Nephron (organoid): ENCODE measurements at regions not wholly inside any gene's neighbourhood (a gene's known extent, or its start where the extent isn't known, plus 50 kb on each side); places are given as distances from the start of the nearest gene placed in this dataset.
A peak's percentile ranks its signal among the peaks of the same experiment; 100 is the strongest.

Experiments used
- H3K27ac Mint-ChIP-seq, 3 experiments: 2 replicates each; pipeline ENCODE4 v1.8.0; 2020; ENCODE audit warnings: mixed read lengths in 3 of 3, mild to moderate bottlenecking in 2 of 3, moderate library complexity in 1 of 3
- H3K27me3 Mint-ChIP-seq: 2 replicates; pipeline ENCODE4 v1.8.0; 2021; ENCODE audit warnings: low read depth, mild to moderate bottlenecking, moderate library complexity, mixed read lengths
- H3K36me3 Mint-ChIP-seq: 2 replicates; pipeline ENCODE4 v1.8.0; 2020; ENCODE audit warnings: low read depth, mixed read lengths
- H3K4me1 Mint-ChIP-seq: 2 replicates; pipeline ENCODE4 v1.8.0; 2020; ENCODE audit warnings: mixed read lengths
- H3K4me3 Mint-ChIP-seq, 3 experiments: 2 replicates each; pipeline ENCODE4 v1.8.0; 2020; ENCODE audit warnings: mild to moderate bottlenecking in 3 of 3, mixed read lengths in 3 of 3, moderate library complexity in 2 of 3
- H3K9me3 Mint-ChIP-seq: 2 replicates; pipeline ENCODE4 v1.8.0; 2020; ENCODE audit warnings: mixed read lengths
- TF ChIP-seq, protein P1 (sequence below), 3 experiments: fragments of 200-600 bp; sonication (generic); IDR thresholded peaks; one replicate each; pipeline ENCODE4 v1.5.0; 2021; ENCODE audit warnings: antibody characterized with exemption in 3 of 3; ENCODE audit not compliant: unreplicated experiment in 3 of 3

DNA sequence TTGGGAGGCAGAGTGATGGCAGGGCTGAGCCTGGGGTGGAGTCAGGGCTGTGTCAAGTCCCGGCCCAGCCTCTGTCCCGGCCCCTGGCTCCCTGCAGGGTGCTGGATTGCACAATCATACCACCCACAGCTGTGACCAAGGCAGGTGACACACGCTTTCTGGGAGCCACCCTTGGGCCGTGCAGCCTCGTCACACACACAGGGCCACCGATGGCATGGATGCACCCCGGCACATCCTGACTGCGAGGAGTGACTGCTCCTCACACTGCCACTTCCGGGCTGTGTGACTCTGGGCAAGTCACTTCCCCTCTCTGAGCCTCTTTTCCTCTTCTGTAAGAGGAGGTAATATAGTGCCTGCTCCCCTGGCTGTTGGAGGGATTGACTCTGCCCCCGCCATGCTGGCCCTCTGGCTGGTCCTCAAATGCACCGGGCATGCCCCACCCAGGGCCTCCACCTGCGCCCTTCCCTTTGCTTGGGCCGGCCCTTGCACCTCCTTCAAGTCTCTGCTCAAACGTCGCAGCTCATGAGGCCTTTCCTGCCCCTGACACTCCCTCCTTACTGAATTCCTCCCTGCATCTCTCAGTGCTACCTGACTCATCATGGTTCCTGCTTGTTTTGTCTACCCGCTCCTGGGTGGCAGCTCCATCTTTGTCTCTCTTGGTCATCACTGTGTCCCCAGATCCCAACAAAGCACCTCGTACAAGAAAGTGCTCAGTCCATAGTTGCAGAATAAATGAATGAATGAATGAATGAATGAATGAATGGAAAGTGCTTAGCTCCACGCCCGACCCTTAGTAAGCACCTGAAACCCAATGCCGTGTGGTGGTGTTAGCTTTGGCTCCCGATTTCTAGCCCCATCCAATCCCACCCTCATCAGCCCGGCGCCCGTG, 93.5 kb downstream of the CEBPB start:
- Mint-ChIP-seq H3K27ac (peak overlapping the region; percentile 24 to 92 (median 89)), H3K36me3 (no peaks in the 10 kb centered on the region), H3K4me1 (peaks cover 46% of the 10 kb centered on the region), H3K4me3 (peak overlapping the region in 1 of 3 experiments; percentile 20), H3K9me3 (no peaks in the 10 kb centered on the region), H3K27me3 (peaks cover 22% of the 10 kb centered on the region)
- TF ChIP-seq, protein P1, sequence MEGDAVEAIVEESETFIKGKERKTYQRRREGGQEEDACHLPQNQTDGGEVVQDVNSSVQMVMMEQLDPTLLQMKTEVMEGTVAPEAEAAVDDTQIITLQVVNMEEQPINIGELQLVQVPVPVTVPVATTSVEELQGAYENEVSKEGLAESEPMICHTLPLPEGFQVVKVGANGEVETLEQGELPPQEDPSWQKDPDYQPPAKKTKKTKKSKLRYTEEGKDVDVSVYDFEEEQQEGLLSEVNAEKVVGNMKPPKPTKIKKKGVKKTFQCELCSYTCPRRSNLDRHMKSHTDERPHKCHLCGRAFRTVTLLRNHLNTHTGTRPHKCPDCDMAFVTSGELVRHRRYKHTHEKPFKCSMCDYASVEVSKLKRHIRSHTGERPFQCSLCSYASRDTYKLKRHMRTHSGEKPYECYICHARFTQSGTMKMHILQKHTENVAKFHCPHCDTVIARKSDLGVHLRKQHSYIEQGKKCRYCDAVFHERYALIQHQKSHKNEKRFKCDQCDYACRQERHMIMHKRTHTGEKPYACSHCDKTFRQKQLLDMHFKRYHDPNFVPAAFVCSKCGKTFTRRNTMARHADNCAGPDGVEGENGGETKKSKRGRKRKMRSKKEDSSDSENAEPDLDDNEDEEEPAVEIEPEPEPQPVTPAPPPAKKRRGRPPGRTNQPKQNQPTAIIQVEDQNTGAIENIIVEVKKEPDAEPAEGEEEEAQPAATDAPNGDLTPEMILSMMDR (IDR thresholded peaks at IDR 0.05; ENCODE audit: unreplicated experiment in 3 of 3) = no peak

- peaks cover 43% of the 10 kb centered on the region for H3K4me1 Mint-ChIP-seq
- H3K27ac Mint-ChIP-seq = peak overlapping the region; percentile 24 to 92 (median 89)
- H3K36me3 Mint-ChIP-seq = no peaks in the 10 kb centered on the region
- H3K4me3 Mint-ChIP-seq = no peak overlapping the region
- peaks cover 21% of the 10 kb centered on the region for H3K27me3 Mint-ChIP-seq
- H3K9me3 Mint-ChIP-seq = no peaks in the 10 kb centered on the region
- TF ChIP-seq, protein P1 (IDR thresholded peaks at IDR 0.05; ENCODE audit: unreplicated experiment in 3 of 3) = no peak
Measured at GRCh38 chr20:50284811-50285375, 94.3 kb downstream of the CEBPB start.

- Mint-ChIP-seq H3K4me1 (peaks cover 37% of the 10 kb centered on the region), H3K36me3 (no peaks in the 10 kb centered on the region), H3K4me3 (peak overlapping the region in 1 of 3 experiments; percentile 49), H3K27ac (peak overlapping the region; percentile 89 to 95 (median 92)), H3K9me3 (no peaks in the 10 kb centered on the region), H3K27me3 (peaks cover 23% of the 10 kb centered on the region)
- TF ChIP-seq, protein P1 (IDR thresholded peaks at IDR 0.05; ENCODE audit: unreplicated experiment in 3 of 3) = no peak
Measured at GRCh38 chr20:50285376-50286173, 94.9 kb downstream of the CEBPB start.

DNA sequence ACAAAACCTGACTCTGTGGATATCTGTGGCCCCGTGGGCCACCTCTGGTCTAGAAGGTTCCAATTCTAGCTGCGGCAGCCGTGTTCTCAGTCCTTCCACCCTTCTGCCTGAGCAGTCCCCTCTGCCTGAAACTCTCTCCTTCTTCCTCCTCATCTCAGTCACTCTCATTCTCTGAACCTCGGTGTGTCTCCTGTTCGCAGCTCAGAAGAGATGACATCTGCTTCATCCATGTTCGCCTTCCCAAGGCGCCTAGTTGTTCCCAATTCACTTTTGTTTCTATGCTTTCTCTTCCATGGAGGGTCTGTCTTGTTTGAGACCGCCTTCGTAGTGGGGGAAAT, 95.5 kb downstream of the CEBPB start:
- peak overlapping the region; percentile 89 to 95 (median 92) for H3K27ac Mint-ChIP-seq
- no peaks in the 10 kb centered on the region for H3K9me3 Mint-ChIP-seq
- peaks cover 27% of the 10 kb centered on the region for H3K27me3 Mint-ChIP-seq
- TF ChIP-seq, protein P1 (IDR thresholded peaks at IDR 0.05; ENCODE audit: unreplicated experiment in 3 of 3) = no peak
- H3K4me1 Mint-ChIP-seq = peaks cover 37% of the 10 kb centered on the region
- H3K36me3 Mint-ChIP-seq = no peaks in the 10 kb centered on the region
- H3K4me3 Mint-ChIP-seq = peak overlapping the region in 2 of 3 experiments; percentile 9 to 10

- H3K36me3 Mint-ChIP-seq = no peaks in the 10 kb centered on the region
- peaks cover 29% of the 10 kb centered on the region for H3K27me3 Mint-ChIP-seq
- peak overlapping the region; percentile 89 to 95 (median 92) for H3K27ac Mint-ChIP-seq
- H3K9me3 Mint-ChIP-seq = no peaks in the 10 kb centered on the region
- H3K4me3 Mint-ChIP-seq = peak overlapping the region; percentile 10 to 46 (median 33)
- TF ChIP-seq, protein P1 (IDR thresholded peaks at IDR 0.05; ENCODE audit: unreplicated experiment in 3 of 3) = no peak
- peaks cover 37% of the 10 kb centered on the region for H3K4me1 Mint-ChIP-seq
Measured at GRCh38 chr20:50286609-50287008, 96.0 kb downstream of the CEBPB start.
